ENCODE measurements at regions not wholly inside any gene's neighbourhood (a gene's known extent, or its start where the extent isn't known, plus 50 kb on each side); places are given as distances from the start of the nearest gene placed in this dataset.

DNA sequence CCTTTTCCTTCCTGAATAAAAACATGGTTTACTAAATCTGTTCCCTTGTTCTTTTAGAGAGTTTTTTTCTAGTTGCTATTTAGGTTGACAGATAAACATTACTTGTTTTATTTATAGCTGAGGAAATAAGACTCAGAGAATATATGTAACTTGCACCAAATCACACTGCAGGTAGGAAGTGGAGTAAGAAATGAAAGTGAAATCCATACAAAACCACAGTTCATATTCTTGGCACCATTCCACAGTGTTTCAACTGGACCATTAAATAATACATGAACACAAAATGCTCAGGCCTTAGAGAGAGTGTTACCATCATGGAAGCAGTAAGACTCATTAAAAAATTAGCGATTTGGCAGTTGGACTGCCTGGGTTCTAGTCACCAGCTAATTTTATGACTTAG, 326.9 kb upstream of the SLIT2 start:
- in situ Hi-C loops (cut with HindIII; ENCODE audit: low pct_unique_long_range_greater_than_20kb, low sequenced_read_pairs) (no loop called here), intact Hi-C loops (cut with micrococcal nuclease; ENCODE audit: unreplicated experiment) (no loop called here)
- no peak for DNase-seq (ENCODE audit: low read depth, low spot score)
- BruUV-seq (replicated peaks), result no TSS peak
- Histone ChIP-seq H3K27me3 (ENCODE audit: control insufficient read depth, insufficient read depth, low read length) (no peaks in the 10 kb centered on the region), H3K4me3 (ENCODE audit: low read depth in 2 of 2, low read length in 2 of 2) (no peak overlapping the region), H3K4me1 (ENCODE audit: control insufficient read depth, insufficient read depth, low read length) (no peaks in the 10 kb centered on the region), H3K9me3 (ENCODE audit: control insufficient read depth, insufficient read depth, low read depth, low read length) (no peaks in the 10 kb centered on the region), H3K27ac (ENCODE audit: low read length) (no peak overlapping the region), H3K36me3 (ENCODE audit: control insufficient read depth, insufficient read depth, low read length) (no peaks in the 10 kb centered on the region)
- ATAC-seq, result no peak
- ChIA-PET CTCF (no interaction called here), POLR2A (no interaction called here)
- TF ChIP-seq, protein P1, sequence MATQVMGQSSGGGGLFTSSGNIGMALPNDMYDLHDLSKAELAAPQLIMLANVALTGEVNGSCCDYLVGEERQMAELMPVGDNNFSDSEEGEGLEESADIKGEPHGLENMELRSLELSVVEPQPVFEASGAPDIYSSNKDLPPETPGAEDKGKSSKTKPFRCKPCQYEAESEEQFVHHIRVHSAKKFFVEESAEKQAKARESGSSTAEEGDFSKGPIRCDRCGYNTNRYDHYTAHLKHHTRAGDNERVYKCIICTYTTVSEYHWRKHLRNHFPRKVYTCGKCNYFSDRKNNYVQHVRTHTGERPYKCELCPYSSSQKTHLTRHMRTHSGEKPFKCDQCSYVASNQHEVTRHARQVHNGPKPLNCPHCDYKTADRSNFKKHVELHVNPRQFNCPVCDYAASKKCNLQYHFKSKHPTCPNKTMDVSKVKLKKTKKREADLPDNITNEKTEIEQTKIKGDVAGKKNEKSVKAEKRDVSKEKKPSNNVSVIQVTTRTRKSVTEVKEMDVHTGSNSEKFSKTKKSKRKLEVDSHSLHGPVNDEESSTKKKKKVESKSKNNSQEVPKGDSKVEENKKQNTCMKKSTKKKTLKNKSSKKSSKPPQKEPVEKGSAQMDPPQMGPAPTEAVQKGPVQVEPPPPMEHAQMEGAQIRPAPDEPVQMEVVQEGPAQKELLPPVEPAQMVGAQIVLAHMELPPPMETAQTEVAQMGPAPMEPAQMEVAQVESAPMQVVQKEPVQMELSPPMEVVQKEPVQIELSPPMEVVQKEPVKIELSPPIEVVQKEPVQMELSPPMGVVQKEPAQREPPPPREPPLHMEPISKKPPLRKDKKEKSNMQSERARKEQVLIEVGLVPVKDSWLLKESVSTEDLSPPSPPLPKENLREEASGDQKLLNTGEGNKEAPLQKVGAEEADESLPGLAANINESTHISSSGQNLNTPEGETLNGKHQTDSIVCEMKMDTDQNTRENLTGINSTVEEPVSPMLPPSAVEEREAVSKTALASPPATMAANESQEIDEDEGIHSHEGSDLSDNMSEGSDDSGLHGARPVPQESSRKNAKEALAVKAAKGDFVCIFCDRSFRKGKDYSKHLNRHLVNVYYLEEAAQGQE (IDR thresholded peaks at IDR 0.05; ENCODE audit: insufficient read depth in 1 of 2, low read depth in 2 of 2, low read length in 1 of 2), result no peak
- TF ChIP-seq, protein P2, sequence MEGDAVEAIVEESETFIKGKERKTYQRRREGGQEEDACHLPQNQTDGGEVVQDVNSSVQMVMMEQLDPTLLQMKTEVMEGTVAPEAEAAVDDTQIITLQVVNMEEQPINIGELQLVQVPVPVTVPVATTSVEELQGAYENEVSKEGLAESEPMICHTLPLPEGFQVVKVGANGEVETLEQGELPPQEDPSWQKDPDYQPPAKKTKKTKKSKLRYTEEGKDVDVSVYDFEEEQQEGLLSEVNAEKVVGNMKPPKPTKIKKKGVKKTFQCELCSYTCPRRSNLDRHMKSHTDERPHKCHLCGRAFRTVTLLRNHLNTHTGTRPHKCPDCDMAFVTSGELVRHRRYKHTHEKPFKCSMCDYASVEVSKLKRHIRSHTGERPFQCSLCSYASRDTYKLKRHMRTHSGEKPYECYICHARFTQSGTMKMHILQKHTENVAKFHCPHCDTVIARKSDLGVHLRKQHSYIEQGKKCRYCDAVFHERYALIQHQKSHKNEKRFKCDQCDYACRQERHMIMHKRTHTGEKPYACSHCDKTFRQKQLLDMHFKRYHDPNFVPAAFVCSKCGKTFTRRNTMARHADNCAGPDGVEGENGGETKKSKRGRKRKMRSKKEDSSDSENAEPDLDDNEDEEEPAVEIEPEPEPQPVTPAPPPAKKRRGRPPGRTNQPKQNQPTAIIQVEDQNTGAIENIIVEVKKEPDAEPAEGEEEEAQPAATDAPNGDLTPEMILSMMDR (IDR thresholded peaks at IDR 0.05), result no peak
- TF ChIP-seq POLR2AphosphoS5 (IDR thresholded peaks at IDR 0.05; ENCODE audit: low read depth, low read length) (no peak), TCF7L2 (IDR thresholded peaks at IDR 0.05; ENCODE audit: low read depth, low read length) (no peak), SIN3A (IDR thresholded peaks at IDR 0.05; ENCODE audit: borderline replicate concordance, insufficient read depth, low read depth, low read length) (no peak)

DNA sequence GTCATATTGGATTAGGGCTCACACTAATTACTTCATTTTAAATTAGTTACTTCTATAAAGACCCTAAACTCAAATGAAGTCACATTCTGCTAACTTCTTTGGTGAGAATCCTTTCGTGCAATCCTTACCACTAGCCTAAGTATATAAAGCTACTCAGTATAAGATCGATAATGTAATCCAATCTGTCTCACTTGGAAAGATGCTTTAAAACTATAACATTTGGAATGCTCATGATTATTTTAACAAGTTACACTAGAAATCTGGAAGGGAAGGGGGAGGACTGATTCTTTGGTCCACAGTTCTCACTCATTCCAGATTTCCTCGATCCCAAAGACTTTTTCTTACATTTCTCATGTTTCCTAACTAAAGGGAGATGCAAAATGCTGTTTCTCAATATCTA, 336.4 kb upstream of the SLIT2 start:
- no peak overlapping the region for H3K27ac ChIP-seq (ENCODE audit: low read length)
- in situ Hi-C loops (cut with HindIII; ENCODE audit: low pct_unique_long_range_greater_than_20kb, low sequenced_read_pairs), result no loop called here
- POLR2A ChIA-PET, result no interaction called here
- H3K4me3 ChIP-seq (ENCODE audit: low read depth in 2 of 2, low read length in 2 of 2), result no peak overlapping the region
- intact Hi-C loops (cut with micrococcal nuclease; ENCODE audit: unreplicated experiment), result no loop called here
- TF ChIP-seq, protein P2 (IDR thresholded peaks at IDR 0.05), result no peak
- TF ChIP-seq SIN3A (IDR thresholded peaks at IDR 0.05; ENCODE audit: borderline replicate concordance, insufficient read depth, low read depth, low read length) (no peak), TCF7L2 (IDR thresholded peaks at IDR 0.05; ENCODE audit: low read depth, low read length) (no peak), POLR2AphosphoS5 (IDR thresholded peaks at IDR 0.05; ENCODE audit: low read depth, low read length) (no peak)
- TF ChIP-seq, protein P1 (IDR thresholded peaks at IDR 0.05; ENCODE audit: insufficient read depth in 1 of 2, low read depth in 2 of 2, low read length in 1 of 2), result no peak
- DNase-seq (ENCODE audit: low read depth, low spot score) (no peak), ATAC-seq (no peak)
- H3K9me3 ChIP-seq (ENCODE audit: control insufficient read depth, insufficient read depth, low read depth, low read length), result no peaks in the 10 kb centered on the region
- CTCF ChIA-PET, result no interaction called here
- no TSS peak for BruUV-seq (replicated peaks)
- no peaks in the 10 kb centered on the region for H3K27me3 ChIP-seq (ENCODE audit: control insufficient read depth, insufficient read depth, low read length)
- H3K36me3 ChIP-seq (ENCODE audit: control insufficient read depth, insufficient read depth, low read length), result no peaks in the 10 kb centered on the region
- H3K4me1 ChIP-seq (ENCODE audit: control insufficient read depth, insufficient read depth, low read length), result no peaks in the 10 kb centered on the region

All from Panc1 (cell line).